HG02852 (cell line): ENCODE measurements at regions not wholly inside any gene's neighbourhood (a gene's known extent, or its start where the extent isn't known, plus 50 kb on each side); places are given as distances from the start of the nearest gene placed in this dataset.

Source experiments
- ATAC-seq: cut with Tn5 transposase; IDR thresholded peaks from one replicate; pipeline ENCODE4 v1.9.1; 2021; ENCODE audit warnings: mild to moderate bottlenecking, moderate library complexity; ENCODE audit not compliant: unreplicated experiment

DNA sequence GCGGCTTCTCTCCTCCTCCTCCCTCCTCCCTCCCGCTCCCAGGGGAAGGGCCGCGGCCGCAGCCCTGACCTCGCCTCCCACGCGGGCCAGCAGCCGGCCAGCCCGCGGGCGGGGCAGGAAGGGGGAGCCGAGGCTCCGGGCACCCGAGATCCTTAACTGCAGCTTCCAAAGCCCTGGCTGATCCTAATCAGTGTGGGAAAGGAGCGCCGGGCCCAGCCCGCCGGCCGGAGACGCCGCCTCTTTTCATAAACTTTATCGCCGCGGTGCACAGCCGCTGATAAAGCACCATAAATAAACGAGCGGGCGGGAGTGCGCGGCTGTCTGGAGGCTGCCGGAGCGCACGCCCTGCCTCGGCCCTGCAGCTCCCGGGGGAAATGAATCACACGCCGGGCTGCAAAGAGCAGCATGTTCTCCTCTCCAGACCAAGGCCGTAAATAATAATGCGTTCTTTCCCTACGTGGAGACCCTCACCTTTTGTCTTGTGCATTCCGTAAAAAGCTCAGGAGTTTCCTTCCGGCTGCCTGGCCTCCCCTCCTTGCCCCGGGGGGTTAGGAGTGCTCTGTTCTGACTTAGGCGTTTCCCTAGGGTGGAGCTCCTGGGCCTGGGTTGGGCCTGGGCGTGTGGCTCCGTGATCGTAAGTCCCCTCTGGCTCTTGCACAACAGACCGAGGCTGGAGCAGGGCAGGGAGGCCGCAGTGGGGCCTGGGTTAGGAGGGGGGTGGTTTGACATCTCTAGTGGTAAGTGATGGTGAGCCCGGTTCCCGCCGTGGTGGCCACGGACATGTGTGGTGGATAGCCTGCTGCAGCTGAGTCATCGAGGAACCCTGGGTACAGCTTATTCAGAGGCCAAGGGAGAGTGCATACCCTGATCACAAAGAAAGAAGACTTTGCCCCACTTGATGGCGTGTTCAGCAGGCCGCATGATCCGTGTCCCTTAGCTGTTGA lies 132.6 kb upstream of the HES1 start:
- ATAC-seq = peak; percentile 61

GRCh38 chr3:194005930-194006501 lies 129.9 kb upstream of the HES1 start:
- no peak for ATAC-seq

DNA sequence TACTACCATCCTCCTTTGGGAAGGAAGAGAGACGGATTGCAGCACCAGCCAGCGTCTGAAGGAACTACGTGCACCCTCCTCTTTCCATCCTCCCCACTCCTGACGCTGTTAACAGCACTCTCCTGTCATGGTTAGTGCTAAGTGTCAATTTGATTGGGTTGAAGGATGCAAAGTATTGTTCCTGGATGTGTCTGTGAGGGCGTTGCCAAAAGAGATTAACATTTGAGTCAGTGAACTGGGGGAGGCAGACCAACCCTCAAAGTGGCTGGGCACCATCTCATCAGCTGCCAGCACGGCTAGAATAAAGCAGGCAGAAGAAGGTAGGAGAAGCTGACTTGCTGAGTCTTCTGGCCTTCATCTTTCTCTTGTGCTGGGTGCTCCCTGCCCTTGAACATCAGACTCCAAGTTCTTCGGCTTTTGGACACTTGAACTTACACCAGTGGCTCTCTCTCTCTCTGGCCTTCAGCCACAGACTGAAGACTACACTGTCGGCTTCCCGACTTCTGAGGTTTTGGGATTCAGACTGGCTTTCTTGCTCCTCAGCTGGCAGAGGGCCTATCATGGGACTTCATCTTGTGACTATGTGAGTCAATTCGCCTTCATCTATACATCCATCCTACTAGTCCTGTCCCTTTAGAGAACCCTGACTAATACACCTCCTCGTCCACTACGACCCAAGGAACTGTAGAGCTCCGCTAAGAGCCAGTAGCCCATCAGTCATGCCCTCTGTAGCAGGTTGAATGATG lies 128.2 kb upstream of the HES1 start:
- ATAC-seq = no peak

DNA sequence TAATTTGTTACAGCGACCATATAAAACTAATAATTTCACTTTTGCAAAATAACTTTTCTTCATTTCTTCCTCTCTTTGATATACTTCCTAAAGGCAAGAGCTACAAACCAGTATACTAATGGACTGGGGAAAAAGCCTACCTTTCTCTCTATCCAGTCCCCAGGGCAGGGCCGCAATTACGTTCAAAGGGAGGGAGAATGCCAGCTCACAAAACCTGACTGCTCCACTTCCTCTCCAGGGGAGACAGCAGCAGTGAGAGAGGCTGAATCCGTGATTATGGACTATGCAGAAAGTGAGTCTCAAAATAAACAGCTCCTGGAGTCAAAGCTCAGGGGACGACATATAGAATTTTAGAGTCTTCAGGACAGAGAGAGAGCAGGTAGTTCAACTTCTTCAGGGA lies 126.9 kb upstream of the HES1 start:
- ATAC-seq = no peak

GRCh38 chr3:194009892-194010533 lies 125.9 kb upstream of the HES1 start:
- ATAC-seq = no peak

GRCh38 chr3:194011807-194012206 lies 124.1 kb upstream of the HES1 start:
- no peak for ATAC-seq

DNA sequence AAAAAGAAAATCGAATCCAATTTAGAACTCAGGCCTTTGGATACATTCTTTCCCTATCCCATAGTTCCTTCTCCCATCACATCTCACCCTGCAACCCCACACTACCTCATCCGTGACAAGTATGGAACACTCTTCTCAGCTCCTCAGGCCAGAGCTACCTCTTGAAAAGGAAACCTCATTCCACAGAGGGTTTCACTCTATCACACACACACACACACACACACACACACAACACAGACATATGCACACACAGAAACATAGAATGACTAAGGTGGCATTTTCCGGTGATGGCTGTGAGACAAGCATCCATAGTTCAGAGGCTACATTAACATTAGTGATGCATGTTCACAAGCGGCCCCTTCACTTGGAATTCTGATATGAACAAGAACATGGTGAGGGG lies 122.0 kb upstream of the HES1 start:
- no peak for ATAC-seq

GRCh38 chr3:194014756-194015155 lies 121.2 kb upstream of the HES1 start:
- no peak for ATAC-seq

DNA sequence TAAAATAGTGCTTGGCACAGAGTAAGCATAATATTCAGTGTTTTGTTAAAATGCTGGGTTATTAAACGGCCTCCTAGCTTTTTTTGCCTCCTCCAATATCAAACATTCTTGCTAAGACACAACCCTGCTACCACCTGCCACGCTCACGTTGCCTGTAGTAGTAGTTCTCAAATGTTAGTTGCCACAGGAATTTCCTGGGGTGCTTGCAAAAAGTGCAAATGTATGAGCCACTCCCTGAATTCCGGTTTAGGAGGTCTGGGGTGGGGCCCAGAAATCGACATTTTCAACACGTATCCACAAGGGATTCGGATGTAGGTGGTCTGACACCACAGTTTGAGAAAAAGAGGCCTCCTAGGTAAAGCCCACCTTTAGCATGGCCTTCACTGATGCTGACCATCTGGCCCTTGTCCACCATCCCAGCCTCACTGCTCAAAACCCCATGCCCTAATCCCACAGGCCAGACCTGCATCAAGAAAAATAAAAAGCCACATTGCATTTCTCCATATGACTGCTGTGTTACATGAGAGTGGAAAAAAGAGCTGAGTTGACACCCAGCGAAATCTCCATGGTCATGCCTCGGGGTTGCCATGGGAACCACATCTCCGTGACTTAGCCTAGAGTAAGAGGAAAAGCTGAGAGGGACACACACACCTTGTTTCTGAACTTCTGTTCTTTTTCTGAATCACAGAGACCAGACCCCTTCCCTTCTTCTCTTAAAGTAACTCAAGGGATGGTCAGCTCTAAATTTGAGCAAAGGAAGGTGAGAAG lies 116.4 kb upstream of the HES1 start:
- ATAC-seq = no peak

DNA sequence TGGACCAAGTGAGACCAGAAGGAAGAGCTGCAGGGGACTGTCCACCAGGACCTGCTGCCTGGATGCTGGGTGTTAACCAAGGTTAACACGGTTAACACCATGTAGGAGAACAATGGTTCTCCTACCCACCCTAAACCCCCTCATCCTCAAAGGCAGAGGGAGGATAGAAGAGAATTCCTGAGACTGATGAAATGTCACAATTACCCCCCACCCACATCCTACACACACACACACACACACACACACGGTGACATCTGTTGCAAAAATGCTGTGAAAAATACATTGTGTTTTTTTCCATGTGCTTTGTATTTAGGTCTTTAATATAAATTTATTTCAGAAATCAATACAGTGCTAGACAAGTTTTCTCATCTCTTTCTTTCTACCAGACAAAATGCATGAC lies 113.9 kb upstream of the HES1 start:
- no peak for ATAC-seq

GRCh38 chr3:194022816-194023215 lies 113.1 kb upstream of the HES1 start:
- ATAC-seq = no peak

DNA sequence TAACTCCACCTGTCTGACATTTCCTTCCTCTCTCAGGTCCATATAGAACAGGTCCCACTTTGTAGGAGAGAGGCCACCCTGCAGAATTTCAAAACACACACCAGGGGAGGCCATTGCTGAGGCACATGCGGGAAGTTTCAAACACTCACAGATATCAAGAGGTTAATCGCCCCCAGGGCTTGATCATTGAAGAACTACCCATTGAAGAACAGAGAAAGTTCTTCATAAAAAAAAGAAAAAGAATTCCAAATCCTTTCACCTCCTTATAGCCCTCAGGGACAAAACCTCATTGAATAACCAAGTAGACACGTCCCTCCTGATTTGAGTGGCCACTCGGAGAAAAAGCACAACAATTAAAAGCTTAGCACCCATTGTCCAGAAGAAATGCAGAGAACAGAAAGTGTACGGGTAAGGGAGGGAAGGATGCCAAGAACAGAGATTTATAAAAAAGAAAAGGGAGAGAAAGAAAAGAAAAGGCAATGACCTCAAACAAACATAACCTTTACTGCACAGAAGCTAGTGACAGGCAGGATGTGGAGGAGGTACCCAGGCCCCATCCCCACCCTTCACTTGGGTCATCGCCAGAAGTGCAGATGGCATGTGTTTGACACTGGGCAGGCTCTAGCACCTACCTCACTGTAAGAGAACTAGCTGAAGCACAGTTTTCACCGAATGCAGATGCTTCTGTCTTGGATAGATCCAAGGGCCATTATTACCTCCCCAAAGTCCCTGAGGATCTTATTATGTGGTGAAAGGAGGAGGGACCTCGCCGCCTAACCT lies 112.3 kb upstream of the HES1 start:
- ATAC-seq = no peak

GRCh38 chr3:194025119-194025518 lies 110.8 kb upstream of the HES1 start:
- ATAC-seq = no peak

- ATAC-seq = no peak
Observed at GRCh38 chr3:194025951-194026350, 110.0 kb upstream of the HES1 start.

DNA sequence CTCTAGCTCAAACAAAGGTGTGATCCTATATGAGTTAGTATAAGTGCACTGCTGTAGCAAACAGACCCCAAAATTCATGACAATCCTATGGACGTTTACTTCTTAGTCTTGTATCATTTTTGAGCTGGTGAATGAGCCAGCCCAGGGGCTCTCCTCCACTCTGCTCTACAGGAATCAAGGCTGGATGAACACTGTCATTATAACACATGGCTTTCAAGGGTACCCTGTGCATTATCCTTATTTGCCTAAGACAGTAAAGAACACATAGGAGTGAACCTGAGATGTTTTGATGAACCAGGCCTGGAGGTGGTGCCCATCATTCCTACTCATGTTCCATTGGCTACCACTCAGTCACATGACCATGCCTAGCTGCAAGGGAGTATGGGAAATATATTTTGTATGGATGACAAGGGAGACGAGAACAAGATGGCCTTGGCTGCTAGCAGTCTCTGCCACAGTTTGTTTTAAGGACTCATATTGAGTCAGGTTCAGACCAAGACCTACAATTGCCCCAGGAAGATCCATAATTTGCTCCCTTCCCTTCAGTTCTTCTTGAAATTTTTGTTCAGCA lies 107.4 kb upstream of the HES1 start:
- ATAC-seq = no peak

- no peak for ATAC-seq
Observed at GRCh38 chr3:194029846-194030245, 106.1 kb upstream of the HES1 start.

DNA sequence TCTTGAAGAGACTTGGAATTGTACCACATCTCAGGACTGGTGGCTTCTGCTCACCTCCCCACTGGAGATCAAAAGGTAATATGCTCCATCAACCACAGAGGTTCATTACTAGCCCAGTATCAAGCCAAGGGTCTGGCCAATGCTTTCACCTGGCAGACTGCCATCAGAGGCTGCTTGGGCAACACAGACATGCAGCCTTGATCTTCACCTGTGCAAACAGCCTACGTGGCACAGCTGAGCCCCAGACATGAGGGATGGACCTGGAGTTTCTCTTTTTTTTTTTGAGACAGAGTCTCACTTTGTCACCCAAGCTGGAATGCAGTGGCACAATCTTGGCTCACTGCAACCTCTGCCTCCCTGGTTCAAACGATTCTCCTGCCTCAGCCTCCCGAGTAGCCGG lies 105.6 kb upstream of the HES1 start:
- no peak for ATAC-seq

- ATAC-seq = no peak
Observed at GRCh38 chr3:194031349-194031748, 104.6 kb upstream of the HES1 start.

DNA sequence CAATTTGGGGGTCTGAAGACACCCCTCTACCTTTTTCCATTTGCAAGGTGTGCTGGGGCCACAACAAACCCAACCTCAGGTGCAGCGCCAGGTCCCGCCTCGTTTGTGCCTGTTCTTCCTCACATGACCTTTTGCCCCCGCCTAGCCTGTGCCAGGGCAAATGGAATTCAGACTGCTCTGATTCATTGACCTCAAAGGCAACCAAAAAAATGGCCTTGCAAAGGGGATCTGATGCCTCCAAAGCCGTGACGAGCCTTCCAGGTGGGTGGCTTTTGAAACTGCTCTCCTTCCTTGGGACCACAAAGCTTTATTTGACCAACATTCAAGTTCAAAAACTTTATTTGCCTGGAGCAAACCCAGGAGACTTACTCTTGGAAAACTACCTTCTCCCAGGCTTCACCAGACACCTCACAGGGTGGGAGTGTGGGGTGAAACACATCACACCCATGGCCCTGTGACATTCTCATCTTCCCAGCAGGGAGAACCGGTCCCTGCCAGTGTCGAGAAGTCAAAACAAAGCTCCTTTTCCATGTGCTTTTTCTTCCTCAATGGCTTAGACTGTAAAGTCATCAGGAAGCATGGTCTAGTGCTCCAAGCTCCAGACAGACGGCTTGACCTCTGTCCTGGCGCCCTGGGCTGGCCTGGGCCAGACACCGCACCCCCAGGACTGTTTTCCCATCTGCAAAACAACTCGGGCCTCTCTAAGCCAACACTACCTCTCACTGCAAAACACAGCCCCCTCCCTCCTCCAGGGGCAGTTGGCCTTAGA lies 103.9 kb upstream of the HES1 start:
- no peak for ATAC-seq
